GM12878 (cell line): ENCODE measurements at regions not wholly inside any gene's neighbourhood (a gene's known extent, or its start where the extent isn't known, plus 50 kb on each side); places are given as distances from the start of the nearest gene placed in this dataset.

ENCODE experiments used
- CEBPB ChIP-seq, 2 experiments: fragments of 150-350 bp in 1 of 2; IDR thresholded peaks; 2 replicates each; pipeline ENCODE4 v1.6.1; 2012 to 2014; ENCODE audit warnings: low read depth in 2 of 2, low read length in 2 of 2, borderline replicate concordance in 1 of 2, inconsistent platforms in 1 of 2
- CUX1 ChIP-seq: IDR thresholded peaks from 2 replicates; pipeline ENCODE4 v1.6.1; 2012; ENCODE audit warnings: improper control_type of control experiment, low read depth, low read length; ENCODE audit not compliant: insufficient replicate concordance
- DPF2 ChIP-seq: fragments of 450-650 bp; IDR thresholded peaks from 2 replicates; pipeline ENCODE4 v1.6.1; 2017; ENCODE audit warnings: mild to moderate bottlenecking
- EP300 ChIP-seq, 2 experiments: fragments of 150-350 bp in 1 of 2; IDR thresholded peaks; 2 replicates each; pipeline ENCODE4 v1.6.1; 2011 to 2012; ENCODE audit warnings: low read depth in 2 of 2, low read length in 2 of 2, borderline replicate concordance in 1 of 2, improper control_type of control experiment in 1 of 2, inconsistent platforms in 1 of 2; ENCODE audit not compliant: control insufficient read depth in 1 of 2
- IKZF1 ChIP-seq: fragments of 450-650 bp; conservative IDR thresholded peaks from 2 replicates; pipeline ENCODE4 v1.6.1; 2017; ENCODE audit warnings: antibody characterized with exemption, mild to moderate bottlenecking
- IKZF2 ChIP-seq, 2 experiments: fragments of 450-650 bp; IDR thresholded peaks; 2 replicates each; pipeline ENCODE4 v1.6.1; 2017; ENCODE audit warnings: mild to moderate bottlenecking in 2 of 2, moderate library complexity in 2 of 2
- IRF5 ChIP-seq: fragments of 450-650 bp; IDR thresholded peaks from 2 replicates; pipeline ENCODE4 v1.6.1; 2017; ENCODE audit warnings: borderline replicate concordance
- MTA2 ChIP-seq: fragments of 450-650 bp; IDR thresholded peaks from 2 replicates; pipeline ENCODE4 v1.6.1; 2016; ENCODE audit warnings: low read depth, mild to moderate bottlenecking, moderate library complexity
- NFYB ChIP-seq: IDR thresholded peaks from 2 replicates; pipeline ENCODE4 v1.6.1; 2011; ENCODE audit warnings: low read depth, mild to moderate bottlenecking, low read length, improper control_type of control experiment, moderate library complexity; ENCODE audit not compliant: insufficient read depth
- NRF1 ChIP-seq: conservative IDR thresholded peaks from 2 replicates; pipeline ENCODE4 v1.6.1; 2011; ENCODE audit warnings: mild to moderate bottlenecking, low read depth, low read length, improper control_type of control experiment
- PRDM15 ChIP-seq: fragments of 450-650 bp; formaldehyde crosslinking; IDR thresholded peaks from 2 replicates; pipeline ENCODE4 v1.4.0; 2020; ENCODE audit warnings: mild to moderate bottlenecking, moderate library complexity
- RCOR1 ChIP-seq: conservative IDR thresholded peaks from 2 replicates; pipeline ENCODE4 v1.6.1; 2012; ENCODE audit warnings: low read depth, low read length, improper control_type of control experiment
- SIN3A ChIP-seq: IDR thresholded peaks from 2 replicates; pipeline ENCODE4 v1.6.1; 2012; ENCODE audit warnings: low read depth, low read length, improper control_type of control experiment
- SUPT20H ChIP-seq: IDR thresholded peaks from 2 replicates; pipeline ENCODE4 v1.6.1; 2011; ENCODE audit warnings: low read depth, mild to moderate bottlenecking, low read length, moderate library complexity, borderline replicate concordance; ENCODE audit not compliant: control insufficient read depth
- TCF12 ChIP-seq: IDR thresholded peaks from 2 replicates; pipeline ENCODE4 v1.6.1; 2011; ENCODE audit warnings: low read depth, mild to moderate bottlenecking, low read length
- WRNIP1 ChIP-seq: IDR thresholded peaks from 2 replicates; pipeline ENCODE4 v1.6.1; 2011; ENCODE audit warnings: low read depth, low read length, improper control_type of control experiment, borderline replicate concordance
- ZNF24 ChIP-seq: fragments of 450-650 bp; IDR thresholded peaks from 2 replicates; pipeline ENCODE4 v1.6.1; 2017; ENCODE audit warnings: antibody characterized with exemption, mild to moderate bottlenecking
- ZNF274 ChIP-seq: IDR thresholded peaks from one replicate; pipeline ENCODE4 v1.8.0; 2011; ENCODE audit not compliant: insufficient read length, insufficient read depth
- ZNF384 ChIP-seq: IDR thresholded peaks from 2 replicates; pipeline ENCODE4 v1.6.1; 2012; ENCODE audit warnings: low read depth, mild to moderate bottlenecking, low read length, improper control_type of control experiment, borderline replicate concordance

GRCh38 chr7:36784991-36785940, 61.0 kb upstream of the AOAH start (continued):
- TF ChIP-seq EP300 (IDR thresholded peaks at IDR 0.05; ENCODE audit: borderline replicate concordance in 1 of 2, control insufficient read depth in 1 of 2, low read depth in 2 of 2, low read length in 2 of 2) (peak; percentile 61 to 75; a peak in 2 of 4 replicates), TCF12 (no peak), CUX1 (no peak), NRF1 (no peak), NFYB (no peak), CEBPB (IDR thresholded peaks at IDR 0.05; ENCODE audit: borderline replicate concordance in 1 of 2, low read depth in 2 of 2, low read length in 2 of 2) (no peak), IKZF1 (peak; percentile 89), ZNF24 (no peak), WRNIP1 (no peak), IKZF2 (IDR thresholded peaks at IDR 0.05) (peak; percentile 85 to 88), SUPT20H (no peak), ZNF274 (no peak), SIN3A (no peak), RCOR1 (no peak), IRF5 (no peak), MTA2 (peak; percentile 71), DPF2 (peak; percentile 47; the same call in 1 of the 2 replicates), PRDM15 (CRISPR knock-in tag) (no peak), ZNF384 (no peak)
